Stimulated activated CD8-positive, alpha-beta memory T cell treated with anti-CD3 and anti-CD28 coated beads, Interleukin-15, amount 100 ng/mL, for 4 hours (primary cell): ENCODE measurements at regions not wholly inside any gene's neighbourhood (a gene's known extent, or its start where the extent isn't known, plus 50 kb on each side); places are given as distances from the start of the nearest gene placed in this dataset.

Source experiments
- DNase-seq, 2 donors: peaks; one replicate each; pipeline ENCODE4 v3.0.0-alpha.2; 2020; ENCODE audit warnings: low read depth in 2 of 2

DNA sequence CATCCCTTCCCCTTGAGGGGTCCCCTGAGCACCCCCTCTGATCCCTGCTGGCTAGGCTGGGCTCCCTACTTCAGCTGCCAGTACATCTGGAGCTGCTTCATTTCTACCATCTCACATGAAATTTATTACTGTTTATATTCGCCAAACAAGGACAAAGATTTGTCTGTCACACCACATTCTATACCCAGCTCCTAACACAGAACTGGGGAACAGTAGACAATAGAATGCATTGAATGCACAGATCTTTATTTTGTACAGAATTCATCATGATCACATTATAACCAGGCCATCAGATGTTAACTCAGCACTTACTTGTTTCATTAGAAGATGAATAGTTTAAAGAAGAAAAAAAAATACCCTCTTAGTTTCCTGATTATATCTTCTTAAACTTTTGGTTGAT, 159.4 kb downstream of the KLF5 start:
- DNase-seq: no peak

- no peak for DNase-seq
Measured at GRCh38 chr13:73216381-73216831, 157.6 kb downstream of the KLF5 start.

- no peak for DNase-seq
Measured at GRCh38 chr13:73215823-73216222, 157.0 kb downstream of the KLF5 start.

- no peak for DNase-seq
Measured at GRCh38 chr13:73212482-73212881, 153.7 kb downstream of the KLF5 start.

- no peak for DNase-seq
Measured at GRCh38 chr13:73210218-73210883, 151.5 kb downstream of the KLF5 start.

- no peak for DNase-seq
Measured at GRCh38 chr13:73204952-73205351, 146.1 kb downstream of the KLF5 start.

GRCh38 chr13:73201626-73202025, 142.8 kb downstream of the KLF5 start:
- no peak for DNase-seq

- DNase-seq: no peak
Measured at GRCh38 chr13:73198991-73199411, 140.2 kb downstream of the KLF5 start.

DNA sequence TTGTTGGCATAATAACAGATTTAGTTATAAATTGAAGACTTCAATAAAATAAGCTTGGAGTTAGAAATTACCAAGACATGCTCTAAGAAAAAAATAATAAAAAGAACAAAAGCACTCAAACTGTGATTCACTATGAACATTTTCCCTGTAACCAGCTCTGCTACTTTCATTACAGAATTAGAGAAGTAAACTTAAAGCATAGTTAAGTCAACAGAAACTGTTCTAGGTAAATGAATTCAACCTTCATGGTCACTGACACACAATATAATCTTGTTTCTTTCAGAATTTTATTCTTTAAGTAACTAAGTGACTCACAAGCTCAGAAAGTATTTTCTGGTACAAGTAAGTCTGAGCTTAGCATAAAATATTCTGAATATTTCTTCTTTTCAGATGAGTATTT, 136.3 kb downstream of the KLF5 start:
- no peak for DNase-seq

GRCh38 chr13:73194310-73194709, 135.5 kb downstream of the KLF5 start:
- DNase-seq: no peak

DNA sequence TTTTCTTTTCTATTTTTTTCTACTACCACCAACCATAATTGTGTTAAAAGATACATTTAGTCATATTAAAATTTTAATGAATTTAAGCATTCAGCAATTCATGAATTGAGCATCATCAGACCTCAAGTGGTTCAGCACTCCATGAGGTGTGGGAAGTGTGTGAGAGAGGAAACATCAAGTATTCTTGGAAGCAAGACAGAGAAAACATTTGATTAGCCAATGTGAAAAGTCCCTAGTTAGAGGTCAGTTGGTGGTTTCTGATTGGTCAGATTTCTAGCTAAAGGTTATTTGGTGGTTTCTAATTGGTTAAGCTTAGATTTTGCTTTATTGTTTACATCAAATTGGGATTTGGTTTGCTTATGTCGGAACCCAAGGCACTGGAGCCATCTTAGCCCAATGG, 134.7 kb downstream of the KLF5 start:
- no peak for DNase-seq

GRCh38 chr13:73190477-73190876, 131.7 kb downstream of the KLF5 start:
- DNase-seq: no peak

DNA sequence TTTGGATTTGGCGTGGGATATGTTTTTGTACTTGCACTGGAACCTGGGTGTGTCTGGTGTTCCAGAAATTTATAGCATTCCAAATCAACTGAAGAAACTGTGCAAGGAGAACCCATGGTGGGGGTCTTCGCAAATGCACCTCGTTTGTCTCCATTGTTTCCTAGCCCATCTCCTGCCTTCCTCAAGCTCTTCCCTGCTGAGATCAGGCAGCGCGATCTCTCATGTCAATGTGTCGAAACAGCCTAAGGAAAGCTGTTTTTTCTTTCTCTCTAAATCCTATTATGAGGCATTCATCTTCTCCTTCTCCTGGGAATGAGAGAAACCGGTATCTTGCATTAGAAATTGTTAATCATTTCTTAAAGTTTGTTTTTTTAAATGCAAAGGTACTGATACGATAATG, 131.0 kb downstream of the KLF5 start:
- DNase-seq: no peak

DNA sequence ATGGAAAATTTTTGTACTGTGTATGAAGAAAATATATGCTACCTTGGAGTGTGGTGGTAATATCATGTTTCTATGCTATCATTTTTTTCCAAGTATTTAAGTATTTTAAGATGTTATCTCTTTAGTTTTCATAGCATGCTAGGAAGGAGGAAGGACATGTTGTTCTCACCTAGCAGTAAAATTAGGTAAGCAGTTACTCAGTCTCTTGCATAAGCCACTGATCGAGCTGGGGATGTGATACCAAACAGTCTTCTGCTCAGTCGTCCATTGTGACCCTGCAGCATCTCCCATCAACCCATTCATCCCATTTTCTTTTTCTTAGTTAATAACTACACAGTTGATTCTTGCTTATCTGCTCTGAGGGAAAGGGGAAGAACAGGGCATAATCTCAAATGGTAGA, 130.6 kb downstream of the KLF5 start:
- no peak for DNase-seq

DNA sequence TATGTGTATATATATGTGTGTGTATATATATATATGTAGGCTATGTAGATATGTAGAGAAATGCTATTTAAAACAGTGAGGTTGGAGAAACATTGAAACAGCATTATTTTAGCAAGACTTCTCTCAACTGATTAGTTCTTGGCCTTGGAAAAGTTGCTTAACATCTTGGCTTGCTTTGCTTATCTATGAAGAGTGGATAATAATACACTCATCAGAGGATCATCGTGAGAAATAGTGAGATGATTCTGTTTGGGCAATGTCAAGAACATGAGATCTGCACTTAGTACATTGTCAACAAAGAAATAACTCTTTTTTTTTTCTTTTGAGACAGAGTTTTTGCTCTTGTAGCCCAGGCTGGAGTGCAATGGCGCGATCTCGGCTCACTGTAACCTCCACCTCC, 128.3 kb downstream of the KLF5 start:
- no peak for DNase-seq

GRCh38 chr13:73179650-73180274, 121.0 kb downstream of the KLF5 start:
- DNase-seq: no peak

- DNase-seq: no peak
Measured at GRCh38 chr13:73177916-73178565, 119.2 kb downstream of the KLF5 start.

GRCh38 chr13:73177017-73177416, 118.2 kb downstream of the KLF5 start:
- DNase-seq: no peak

- no peak for DNase-seq
Measured at GRCh38 chr13:73174521-73175010, 115.8 kb downstream of the KLF5 start.

DNA sequence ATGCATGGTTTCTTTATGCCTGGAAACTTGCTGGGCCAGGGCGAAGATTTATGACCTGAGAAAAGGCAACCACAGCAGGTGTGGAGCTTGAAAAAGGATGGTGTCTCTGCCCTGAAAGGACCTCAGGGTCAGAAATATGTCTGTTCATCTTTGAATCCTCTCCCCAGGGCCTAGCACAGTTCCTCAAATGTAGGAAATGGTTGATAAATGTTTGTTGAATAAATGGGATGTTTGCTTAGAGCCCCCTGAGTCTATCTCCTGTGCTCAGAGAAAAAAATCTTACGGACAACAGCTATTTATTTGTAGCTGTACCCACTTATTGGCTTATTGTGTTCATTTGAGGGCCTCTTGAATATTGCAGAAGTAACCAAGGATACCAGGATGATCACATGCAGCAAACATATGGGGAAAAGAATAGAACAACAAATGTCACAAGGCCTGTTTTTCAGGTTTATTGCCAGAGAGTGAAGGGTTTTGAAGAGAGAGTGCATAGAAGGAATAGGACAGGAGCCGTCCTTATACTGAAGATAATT, 114.5 kb downstream of the KLF5 start:
- no peak for DNase-seq

DNA sequence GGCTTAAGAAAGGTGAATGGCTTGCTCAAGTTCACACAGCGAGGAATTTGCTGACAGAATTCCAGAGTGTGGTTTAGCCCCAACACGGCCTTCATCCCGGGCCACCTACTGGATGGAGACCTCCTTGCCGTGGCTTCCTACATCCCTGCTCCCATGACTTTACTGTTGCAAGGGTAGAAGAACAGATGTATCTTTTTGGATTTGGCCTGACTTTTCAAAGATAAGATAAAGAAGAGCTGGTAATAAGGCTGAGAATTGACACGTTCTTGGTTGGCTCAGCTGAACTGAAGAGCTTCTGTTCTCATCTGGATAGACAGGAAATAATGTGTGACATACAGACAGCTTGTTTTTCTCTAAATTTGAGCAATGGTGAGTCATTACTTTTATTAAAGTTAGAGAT, 113.1 kb downstream of the KLF5 start:
- DNase-seq: no peak

DNA sequence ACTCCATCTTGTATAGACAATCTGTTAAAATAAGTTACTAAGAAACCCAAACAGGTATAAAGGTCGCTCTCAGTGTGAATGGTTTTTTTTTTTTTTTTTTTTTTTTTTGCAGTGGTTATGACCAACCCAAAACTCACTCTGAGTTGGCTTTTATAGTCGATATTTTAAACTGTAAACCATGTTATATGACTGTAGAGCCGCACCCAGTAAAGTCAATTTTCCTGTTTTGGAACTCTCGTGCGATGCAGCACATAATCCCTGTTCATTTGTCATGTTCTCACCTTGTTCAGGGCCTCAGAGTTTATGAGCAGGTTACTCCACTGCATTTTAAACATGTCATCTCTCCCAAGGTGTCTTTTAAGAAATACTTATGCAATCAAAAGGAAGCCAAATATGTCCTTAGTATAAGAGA, 112.5 kb downstream of the KLF5 start:
- no peak for DNase-seq

- no peak for DNase-seq
Measured at GRCh38 chr13:73169971-73170370, 111.2 kb downstream of the KLF5 start.
